Hepatocyte (in vitro differentiated cells): ENCODE measurements at regions not wholly inside any gene's neighbourhood (a gene's known extent, or its start where the extent isn't known, plus 50 kb on each side); places are given as distances from the start of the nearest gene placed in this dataset.

ENCODE experiments used
- DNase-seq: peaks from one replicate; pipeline ENCODE4 v3.0.0-alpha.2; 2016; ENCODE audit warnings: low spot score
- H2AFZ ChIP-seq: fragments of 200-600 bp; sonication (generic); 2 replicates; pipeline ENCODE4 v1.6.0; 2016; ENCODE audit warnings: antibody characterized with exemption, mild to moderate bottlenecking
- H3K27ac ChIP-seq: fragments of 200-600 bp; sonication (generic); 2 replicates; pipeline ENCODE4 v1.5.1; 2016; ENCODE audit warnings: mild to moderate bottlenecking
- H3K27me3 ChIP-seq: fragments of 200-600 bp; sonication (generic); 2 replicates; pipeline ENCODE4 v1.6.1; 2016
- H3K36me3 ChIP-seq: fragments of 200-600 bp; sonication (generic); replicated peaks from 2 replicates; pipeline ENCODE4 v1.5.1; 2016; ENCODE audit warnings: low read depth; ENCODE audit not compliant: insufficient read depth
- H3K4me1 ChIP-seq: fragments of 200-600 bp; sonication (generic); 2 replicates; pipeline ENCODE4 v1.5.1; 2016; ENCODE audit warnings: mild to moderate bottlenecking, moderate library complexity; ENCODE audit not compliant: insufficient read depth
- H3K4me2 ChIP-seq: fragments of 200-600 bp; sonication (generic); 2 replicates; pipeline ENCODE4 v1.6.0; 2016
- H3K4me3 ChIP-seq: fragments of 200-600 bp; sonication (generic); 2 replicates; pipeline ENCODE4 v1.5.1; 2016; ENCODE audit warnings: mild to moderate bottlenecking
- H3K79me2 ChIP-seq: fragments of 200-600 bp; sonication (generic); 2 replicates; pipeline ENCODE4 v1.6.0; 2017; ENCODE audit warnings: mild to moderate bottlenecking
- H3K9me2 ChIP-seq: fragments of 200-600 bp; sonication (generic); replicated peaks from 2 replicates; pipeline ENCODE4 v1.6.0; 2017; ENCODE audit warnings: mild to moderate bottlenecking; ENCODE audit not compliant: insufficient read depth
- H3K9me3 ChIP-seq: fragments of 200-600 bp; sonication (generic); 2 replicates; pipeline ENCODE4 v1.5.1; 2016; ENCODE audit warnings: low read depth, mild to moderate bottlenecking
- H4K20me1 ChIP-seq: fragments of 200-600 bp; sonication (generic); 2 replicates; pipeline ENCODE4 v1.6.0; 2016; ENCODE audit warnings: mild to moderate bottlenecking; ENCODE audit not compliant: insufficient read depth, poor library complexity, severe bottlenecking
- EZH2 ChIP-seq: fragments of 200-600 bp; sonication (generic); IDR thresholded peaks from 2 replicates; pipeline ENCODE4 v1.6.1; 2016; ENCODE audit warnings: antibody characterized with exemption, mild to moderate bottlenecking, borderline replicate concordance
- EZH2phosphoT487 ChIP-seq: fragments of 200-600 bp; sonication (generic); IDR thresholded peaks from one replicate; pipeline ENCODE4 v1.6.1; 2018; ENCODE audit warnings: antibody characterized with exemption, mild to moderate bottlenecking, low read depth, moderate library complexity; ENCODE audit not compliant: unreplicated experiment, severe bottlenecking
- WGBS: methylation state at CpG from one replicate; pipeline ENCODE4 v1.1.6; 2016; ENCODE audit warnings: low lambda C conversion rate; ENCODE audit errors: missing lambda C conversion rate; 5-methylcytosine and 5-hydroxymethylcytosine counted together
- TF ChIP-seq, protein P1 (sequence below): fragments of 200-600 bp; sonication (generic); IDR thresholded peaks from 2 replicates; pipeline ENCODE4 v1.5.1; 2016; ENCODE audit warnings: antibody characterized with exemption, mild to moderate bottlenecking; ENCODE audit not compliant: poor library complexity

GRCh38 chrX:78387364-78387763 lies 60.0 kb upstream of the CYSLTR1 start:
- no peaks in the 10 kb centered on the region for H3K27me3 ChIP-seq
- no peak overlapping the region for H3K27ac ChIP-seq
- H3K4me1 ChIP-seq: no peaks in the 10 kb centered on the region
- H3K4me2 ChIP-seq: no peak overlapping the region
- no peaks in the 10 kb centered on the region for H3K9me2 ChIP-seq
- no peaks in the 10 kb centered on the region for H4K20me1 ChIP-seq
- DNase-seq: no peak
- H3K9me3 ChIP-seq: no peaks in the 10 kb centered on the region
- no peaks in the 10 kb centered on the region for H3K79me2 ChIP-seq
- H2AFZ ChIP-seq: no peak overlapping the region
- H3K36me3 ChIP-seq: no peaks in the 10 kb centered on the region
- no peak overlapping the region for H3K4me3 ChIP-seq
- TF ChIP-seq EZH2phosphoT487 (no peak), EZH2 (no peak)
- TF ChIP-seq, protein P1, sequence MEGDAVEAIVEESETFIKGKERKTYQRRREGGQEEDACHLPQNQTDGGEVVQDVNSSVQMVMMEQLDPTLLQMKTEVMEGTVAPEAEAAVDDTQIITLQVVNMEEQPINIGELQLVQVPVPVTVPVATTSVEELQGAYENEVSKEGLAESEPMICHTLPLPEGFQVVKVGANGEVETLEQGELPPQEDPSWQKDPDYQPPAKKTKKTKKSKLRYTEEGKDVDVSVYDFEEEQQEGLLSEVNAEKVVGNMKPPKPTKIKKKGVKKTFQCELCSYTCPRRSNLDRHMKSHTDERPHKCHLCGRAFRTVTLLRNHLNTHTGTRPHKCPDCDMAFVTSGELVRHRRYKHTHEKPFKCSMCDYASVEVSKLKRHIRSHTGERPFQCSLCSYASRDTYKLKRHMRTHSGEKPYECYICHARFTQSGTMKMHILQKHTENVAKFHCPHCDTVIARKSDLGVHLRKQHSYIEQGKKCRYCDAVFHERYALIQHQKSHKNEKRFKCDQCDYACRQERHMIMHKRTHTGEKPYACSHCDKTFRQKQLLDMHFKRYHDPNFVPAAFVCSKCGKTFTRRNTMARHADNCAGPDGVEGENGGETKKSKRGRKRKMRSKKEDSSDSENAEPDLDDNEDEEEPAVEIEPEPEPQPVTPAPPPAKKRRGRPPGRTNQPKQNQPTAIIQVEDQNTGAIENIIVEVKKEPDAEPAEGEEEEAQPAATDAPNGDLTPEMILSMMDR: no peak

GRCh38 chrX:78384486-78384885 lies 57.1 kb upstream of the CYSLTR1 start:
- H3K4me2 ChIP-seq: no peak overlapping the region
- H3K9me2 ChIP-seq: no peaks in the 10 kb centered on the region
- no peaks in the 10 kb centered on the region for H4K20me1 ChIP-seq
- no peaks in the 10 kb centered on the region for H3K79me2 ChIP-seq
- H3K27me3 ChIP-seq: no peaks in the 10 kb centered on the region
- H3K36me3 ChIP-seq: no peaks in the 10 kb centered on the region
- H2AFZ ChIP-seq: no peak overlapping the region
- TF ChIP-seq EZH2phosphoT487: no peak
- TF ChIP-seq, protein P1: no peak
- TF ChIP-seq EZH2: no peak
- no peaks in the 10 kb centered on the region for H3K4me1 ChIP-seq
- peaks cover 6% of the 10 kb centered on the region for H3K9me3 ChIP-seq
- DNase-seq: no peak
- no peak overlapping the region for H3K27ac ChIP-seq
- H3K4me3 ChIP-seq: no peak overlapping the region

DNA sequence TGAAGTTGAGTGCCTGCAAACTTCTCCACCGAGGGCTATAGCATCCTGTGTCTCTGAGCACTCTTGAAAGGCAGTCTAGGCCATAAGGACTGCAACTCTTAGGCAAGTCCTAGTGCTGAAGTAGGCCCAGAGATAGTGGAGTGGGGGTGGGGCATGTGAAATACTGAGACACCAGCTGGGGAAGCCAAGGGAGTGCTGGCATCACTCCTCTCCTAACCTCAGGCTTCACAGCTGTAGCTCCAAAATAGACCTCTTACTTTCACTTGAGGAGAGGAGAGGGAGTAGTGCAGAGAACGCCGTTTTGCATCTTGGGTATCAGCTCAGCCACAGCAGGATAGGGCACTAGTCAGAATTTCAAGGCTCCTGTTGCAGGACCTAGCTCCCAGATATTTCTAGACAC lies 56.2 kb upstream of the CYSLTR1 start:
- no peak overlapping the region for H3K4me2 ChIP-seq
- no peaks in the 10 kb centered on the region for H3K79me2 ChIP-seq
- H3K4me1 ChIP-seq: no peaks in the 10 kb centered on the region
- no peak overlapping the region for H3K27ac ChIP-seq
- DNase-seq: no peak
- 71% methylated on average over 3 of the region's 3 CpGs for WGBS
- no peaks in the 10 kb centered on the region for H3K27me3 ChIP-seq
- TF ChIP-seq EZH2phosphoT487 (no peak), EZH2 (no peak)
- TF ChIP-seq, protein P1: no peak
- peaks cover 6% of the 10 kb centered on the region for H3K9me3 ChIP-seq
- no peaks in the 10 kb centered on the region for H3K36me3 ChIP-seq
- no peak overlapping the region for H2AFZ ChIP-seq
- H4K20me1 ChIP-seq: no peaks in the 10 kb centered on the region
- H3K4me3 ChIP-seq: no peak overlapping the region
- H3K9me2 ChIP-seq: no peaks in the 10 kb centered on the region

- TF ChIP-seq EZH2 (no peak), EZH2phosphoT487 (no peak)
- TF ChIP-seq, protein P1: no peak
- no peak overlapping the region for H3K27ac ChIP-seq
These were observed 51.2 kb upstream of the CYSLTR1 start for GRCh38 chrX:78378476-78379115.

More at GRCh38 chrX:78378476-78379115, 51.2 kb upstream of the CYSLTR1 start:
- H3K4me2 ChIP-seq: no peak overlapping the region
- no peaks in the 10 kb centered on the region for H3K79me2 ChIP-seq
- H4K20me1 ChIP-seq: no peaks in the 10 kb centered on the region
- H3K9me3 ChIP-seq: peaks cover 6% of the 10 kb centered on the region
- H3K4me3 ChIP-seq: no peak overlapping the region
- no peaks in the 10 kb centered on the region for H3K36me3 ChIP-seq
- no peak overlapping the region for H2AFZ ChIP-seq
- no peak for DNase-seq
- 69% methylated on average over 2 of the region's 2 CpGs for WGBS
- no peaks in the 10 kb centered on the region for H3K9me2 ChIP-seq
- H3K4me1 ChIP-seq: no peaks in the 10 kb centered on the region
- no peaks in the 10 kb centered on the region for H3K27me3 ChIP-seq
